ENCODE measurements at regions not wholly inside any gene's neighbourhood (a gene's known extent, or its start where the extent isn't known, plus 50 kb on each side); places are given as distances from the start of the nearest gene placed in this dataset.

- H3K27ac ChIP-seq (ENCODE audit: low read length), result no peak overlapping the region
- H4K20me1 ChIP-seq (ENCODE audit: insufficient read depth), result no peaks in the 10 kb centered on the region
- H3K9ac ChIP-seq (ENCODE audit: low read length), result no peak overlapping the region
- no peak overlapping the region for H3K4me2 ChIP-seq (ENCODE audit: low read length)
- no peaks in the 10 kb centered on the region for H3K36me3 ChIP-seq (ENCODE audit: insufficient read depth, low read length)
- H3K79me2 ChIP-seq (replicated peaks; ENCODE audit: insufficient read depth, low read length), result no peaks in the 10 kb centered on the region
- no peaks in the 10 kb centered on the region for H3K27me3 ChIP-seq (ENCODE audit: insufficient read depth, low read depth, low read length)
- no peak overlapping the region for H2AFZ ChIP-seq (ENCODE audit: low read depth, low read length)
- H3K9me2 ChIP-seq (ENCODE audit: insufficient read depth, low read length), result no peaks in the 10 kb centered on the region
- no peak overlapping the region for H3K4me3 ChIP-seq (ENCODE audit: low read length)
- TF ChIP-seq CTCF (IDR thresholded peaks at IDR 0.05; ENCODE audit: poor library complexity, severe bottlenecking) (no peak), TAF1 (IDR thresholded peaks at IDR 0.05; ENCODE audit: low read depth) (no peak), EP300 (conservative IDR thresholded peaks at IDR 0.05; ENCODE audit: poor library complexity, severe bottlenecking) (no peak), MXI1 (conservative IDR thresholded peaks at IDR 0.05; ENCODE audit: poor library complexity, severe bottlenecking) (no peak), RAD21 (conservative IDR thresholded peaks at IDR 0.05) (no peak), POLR2AphosphoS5 (IDR thresholded peaks at IDR 0.05) (no peak), EZH2 (IDR thresholded peaks at IDR 0.05; ENCODE audit: borderline replicate concordance, insufficient read depth, low read length, poor library complexity, severe bottlenecking) (no peak), REST (IDR thresholded peaks at IDR 0.05; ENCODE audit: borderline replicate concordance) (no peak), SMC3 (conservative IDR thresholded peaks at IDR 0.05; ENCODE audit: poor library complexity) (no peak)
- H3K9me3 ChIP-seq (ENCODE audit: low read length), result no peaks in the 10 kb centered on the region
- H3F3A ChIP-seq (ENCODE audit: insufficient read depth, low read length, poor library complexity, severe bottlenecking), result no peaks in the 10 kb centered on the region
These were observed 1593.2 kb downstream of the C4orf33 start for GRCh38 chr4:130689181-130689580.

DNA sequence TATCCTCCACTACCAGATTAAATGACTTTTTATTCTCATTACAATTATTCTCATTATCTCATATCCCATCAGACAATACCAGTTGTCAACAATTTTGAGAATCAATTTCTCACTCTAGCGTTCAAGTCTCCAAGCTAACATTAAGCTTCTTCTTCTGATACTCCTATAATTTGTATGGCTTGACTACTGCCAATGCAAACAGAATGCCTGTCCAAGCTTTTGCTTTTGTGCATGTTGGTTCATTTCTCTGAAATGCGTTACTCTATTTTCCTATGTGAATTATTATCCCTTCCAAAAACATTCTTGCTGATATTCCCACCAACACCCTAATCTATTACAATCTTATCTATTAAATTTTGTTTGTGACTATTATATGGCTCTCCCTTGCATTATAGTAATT, 1602.3 kb downstream of the C4orf33 start:
- no peaks in the 10 kb centered on the region for H3K27me3 ChIP-seq (ENCODE audit: insufficient read depth, low read depth, low read length)
- H3K79me2 ChIP-seq (replicated peaks; ENCODE audit: insufficient read depth, low read length), result no peaks in the 10 kb centered on the region
- no peak overlapping the region for H3K27ac ChIP-seq (ENCODE audit: low read length)
- H3K4me2 ChIP-seq (ENCODE audit: low read length), result no peak overlapping the region
- no peak overlapping the region for H3K4me3 ChIP-seq (ENCODE audit: low read length)
- H3K36me3 ChIP-seq (ENCODE audit: insufficient read depth, low read length), result no peaks in the 10 kb centered on the region
- no peaks in the 10 kb centered on the region for H3F3A ChIP-seq (ENCODE audit: insufficient read depth, low read length, poor library complexity, severe bottlenecking)
- no peaks in the 10 kb centered on the region for H3K9me3 ChIP-seq (ENCODE audit: low read length)
- no peak overlapping the region for H3K9ac ChIP-seq (ENCODE audit: low read length)
- H3K9me2 ChIP-seq (ENCODE audit: insufficient read depth, low read length), result no peaks in the 10 kb centered on the region
- TF ChIP-seq CTCF (IDR thresholded peaks at IDR 0.05; ENCODE audit: poor library complexity, severe bottlenecking), result no peak
- H4K20me1 ChIP-seq (ENCODE audit: insufficient read depth), result no peaks in the 10 kb centered on the region
- H2AFZ ChIP-seq (ENCODE audit: low read depth, low read length), result no peak overlapping the region

All from neural cell (in vitro differentiated cells).